Kidney tubule cell (primary cell): ENCODE measurements at regions not wholly inside any gene's neighbourhood (a gene's known extent, or its start where the extent isn't known, plus 50 kb on each side); places are given as distances from the start of the nearest gene placed in this dataset.
A peak's percentile ranks its signal among the peaks of the same experiment; 100 is the strongest.
"Not testable (repeated sequence)": the region's sequence is repeated elsewhere in the genome, so short reads cannot be mapped to it uniquely, and the experiment has no call there.

Source experiments
- DNase-seq: peaks from one replicate; pipeline ENCODE4 v3.0.0-alpha.2; 2018; ENCODE audit warnings: low spot score

DNA sequence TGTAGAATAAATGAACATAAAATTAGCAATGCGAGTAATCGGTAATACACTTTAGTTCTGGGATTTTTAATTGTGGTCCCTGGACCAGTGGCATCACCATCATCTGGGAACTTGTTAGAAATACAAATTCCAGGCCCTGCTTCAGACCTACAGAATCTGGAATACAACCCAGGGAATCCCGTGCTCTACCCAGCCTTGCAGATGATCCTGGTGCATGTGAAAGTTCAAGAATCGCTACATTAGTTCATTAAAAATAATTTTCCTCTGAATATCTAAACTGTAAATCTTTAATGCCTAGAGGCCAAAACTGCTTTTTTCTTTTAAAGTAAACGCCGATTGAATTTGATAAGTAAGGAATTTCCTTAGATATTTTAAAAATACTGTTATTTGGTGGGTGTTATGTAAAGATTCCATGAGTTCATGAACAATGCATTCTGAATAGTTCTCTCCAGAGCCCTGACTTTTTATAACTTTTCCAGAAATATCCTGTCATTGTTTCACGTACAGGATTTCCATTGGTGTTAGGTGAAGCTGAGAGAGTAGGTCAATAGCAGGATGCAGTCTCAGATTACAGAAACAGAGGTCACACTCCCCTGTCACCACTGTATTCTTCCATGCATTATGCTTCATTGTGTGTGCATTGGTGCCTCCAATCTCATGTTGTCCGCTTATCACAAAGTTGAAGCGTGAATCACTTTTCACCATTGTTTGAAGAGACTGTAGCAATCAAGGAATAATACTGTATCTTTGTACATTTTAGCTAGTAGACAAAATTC is 596.5 kb upstream of the KLF12 start:
- no peak for DNase-seq

GRCh38 chr13:74726206-74726605 is 592.0 kb upstream of the KLF12 start:
- no peak for DNase-seq

- DNase-seq, result not testable (repeated sequence)
These were observed 584.1 kb upstream of the KLF12 start for GRCh38 chr13:74718232-74718842.

DNA sequence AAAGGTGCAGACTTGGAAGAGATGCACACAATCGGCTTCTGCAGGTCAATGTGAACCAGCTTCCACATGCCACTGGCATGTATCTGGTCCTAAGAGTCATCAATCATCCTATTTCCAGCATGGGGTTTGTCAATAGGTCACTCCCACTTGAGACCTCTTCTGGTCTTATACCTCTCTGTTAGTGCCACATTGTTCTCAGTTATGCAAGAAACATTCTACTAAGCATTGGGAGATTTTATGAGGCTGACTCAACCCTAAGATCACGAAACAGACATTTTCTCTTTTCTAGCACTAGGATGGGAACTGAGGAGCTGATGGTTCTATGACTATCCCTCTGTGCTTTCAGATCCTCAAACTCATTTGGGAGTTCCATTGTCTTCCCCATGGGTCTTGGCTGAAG is 581.5 kb upstream of the KLF12 start:
- DNase-seq, result no peak

GRCh38 chr13:74710006-74710405 is 575.8 kb upstream of the KLF12 start:
- DNase-seq, result no peak

DNA sequence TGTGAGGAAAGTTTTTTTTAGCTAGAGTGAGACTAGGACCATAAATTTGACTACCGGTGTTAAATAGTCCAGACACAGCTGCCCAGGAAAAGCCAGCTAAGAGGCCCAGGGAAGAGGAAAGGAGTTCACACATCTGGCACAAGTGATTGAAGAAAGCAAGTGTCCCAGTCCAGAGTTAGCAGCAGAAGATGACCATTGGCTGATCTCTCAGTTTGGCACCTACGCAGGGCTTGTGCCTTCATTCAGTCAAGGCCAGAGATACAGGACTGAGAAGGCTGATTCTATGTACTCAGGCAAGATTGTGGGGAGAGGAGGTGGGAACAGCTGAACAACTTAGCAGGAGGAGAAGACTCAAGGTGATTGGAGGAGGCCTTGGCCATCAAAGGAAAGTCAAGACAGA is 575.0 kb upstream of the KLF12 start:
- no peak for DNase-seq

GRCh38 chr13:74708629-74709028 is 574.4 kb upstream of the KLF12 start:
- no peak for DNase-seq

DNA sequence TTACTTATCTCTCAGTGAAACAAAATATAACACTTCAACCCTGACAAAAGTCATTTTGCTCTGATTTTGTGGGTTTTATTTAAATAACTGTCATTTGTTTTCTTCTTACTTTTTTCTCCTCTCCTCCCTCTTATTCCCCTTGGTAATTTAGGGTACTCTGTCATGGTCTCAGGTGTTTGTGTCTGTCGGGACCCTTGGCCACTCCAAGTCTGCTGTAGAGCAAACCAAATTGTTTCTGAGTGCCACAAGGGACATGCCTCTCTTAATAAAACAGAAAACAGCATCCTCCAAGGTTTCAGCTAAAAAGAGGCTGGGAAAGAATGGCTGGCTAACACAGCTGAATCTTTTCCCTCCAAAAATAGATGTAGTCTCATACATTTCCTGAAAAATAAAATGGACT is 573.1 kb upstream of the KLF12 start:
- no peak for DNase-seq

- no peak for DNase-seq
These were observed 572.6 kb upstream of the KLF12 start for GRCh38 chr13:74706801-74707200.

DNA sequence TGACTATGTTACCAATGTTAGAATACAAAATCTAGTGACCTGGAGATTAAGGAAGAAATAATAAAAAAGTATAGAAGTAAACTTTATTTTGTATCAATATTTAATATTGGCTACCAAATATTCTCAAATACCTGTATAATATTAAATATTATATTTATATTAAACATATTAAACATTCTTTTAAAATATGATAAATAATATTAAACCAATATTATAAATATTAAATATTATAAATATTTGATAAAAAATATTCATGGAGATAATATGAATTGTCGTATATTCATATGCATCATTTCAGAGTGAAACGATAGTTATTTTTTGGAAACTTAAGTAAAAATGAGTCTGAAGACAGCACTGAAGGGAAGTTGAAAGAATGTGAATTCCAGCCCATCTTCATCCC is 571.2 kb upstream of the KLF12 start:
- no peak for DNase-seq

- no peak for DNase-seq
These were observed 569.7 kb upstream of the KLF12 start for GRCh38 chr13:74703855-74704387.

GRCh38 chr13:74696148-74696922 is 562.1 kb upstream of the KLF12 start:
- no peak for DNase-seq

DNA sequence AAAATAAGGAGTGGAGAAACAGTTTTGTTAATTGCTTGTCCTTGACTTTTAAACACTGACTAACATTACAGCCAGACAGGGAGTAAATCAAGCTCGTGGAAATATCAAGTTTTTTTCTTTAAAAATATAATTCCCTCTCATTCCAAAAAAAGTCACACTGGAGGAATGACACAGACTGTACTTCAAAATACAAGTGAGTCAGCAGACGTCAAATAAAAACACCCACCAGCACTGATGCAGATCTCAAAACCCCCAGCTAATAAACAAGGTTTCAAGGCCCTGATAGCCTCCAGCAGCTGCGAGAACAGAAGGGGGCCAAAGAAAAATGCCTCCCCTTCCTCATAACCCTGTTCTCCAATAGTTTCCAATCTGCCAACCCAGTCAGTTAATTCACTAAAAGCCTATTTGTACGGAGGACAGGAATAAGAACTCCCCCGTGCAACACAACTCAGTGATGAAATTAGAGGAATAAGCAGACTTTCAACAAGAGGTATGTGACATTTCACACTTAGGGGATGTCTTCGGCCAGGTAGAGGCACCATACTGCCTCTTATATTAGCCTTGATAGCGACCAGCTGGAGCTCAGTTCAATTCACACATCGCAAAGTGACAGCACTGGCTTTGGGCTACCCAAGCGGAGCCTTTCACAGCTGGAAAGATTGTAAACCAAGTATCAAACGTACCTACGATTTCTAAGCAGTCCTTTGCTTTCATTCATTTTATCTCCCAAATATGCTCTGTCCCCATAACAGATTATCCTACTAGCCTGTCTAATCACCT is 561.0 kb upstream of the KLF12 start:
- DNase-seq, result no peak

- DNase-seq, result no peak
These were observed 553.4 kb upstream of the KLF12 start for GRCh38 chr13:74687442-74688182.

DNA sequence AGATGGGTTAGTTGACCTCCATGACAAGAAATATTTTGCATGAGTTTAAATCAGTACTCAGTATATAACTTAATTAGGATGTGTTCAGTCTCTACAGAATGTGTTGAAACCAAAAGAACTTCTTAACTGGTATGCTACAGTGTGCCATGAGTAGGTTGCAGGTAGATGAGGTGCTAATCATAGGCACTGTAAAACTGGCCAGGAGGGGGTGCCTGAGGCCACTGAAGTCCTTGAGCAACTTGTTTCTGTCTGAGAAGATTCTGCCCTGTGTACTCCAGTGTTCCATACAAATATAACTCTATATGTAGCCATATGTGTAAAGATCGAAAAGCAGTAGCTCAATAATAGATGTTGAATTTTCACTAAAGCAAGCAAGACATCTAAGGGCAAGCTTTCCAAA is 549.2 kb upstream of the KLF12 start:
- peak; percentile 7 for DNase-seq

DNA sequence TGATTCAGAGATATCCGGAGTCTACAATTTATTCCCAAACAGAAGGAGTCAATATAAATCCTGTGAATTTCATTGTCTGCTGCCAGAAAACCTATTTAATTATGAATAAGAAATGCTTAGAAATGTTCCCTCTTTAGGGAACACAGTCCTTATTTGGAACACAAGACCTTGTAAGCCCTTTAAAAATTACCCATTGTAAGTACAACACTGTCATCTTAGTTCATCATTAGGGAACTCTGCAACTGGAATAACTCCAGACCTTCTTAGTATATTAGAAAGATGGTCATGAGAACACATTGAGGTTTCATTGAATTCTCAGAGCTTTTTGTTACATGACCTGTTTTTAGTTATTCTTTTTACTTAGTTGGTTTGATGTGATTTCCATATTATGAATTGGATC is 548.5 kb upstream of the KLF12 start:
- no peak for DNase-seq

DNA sequence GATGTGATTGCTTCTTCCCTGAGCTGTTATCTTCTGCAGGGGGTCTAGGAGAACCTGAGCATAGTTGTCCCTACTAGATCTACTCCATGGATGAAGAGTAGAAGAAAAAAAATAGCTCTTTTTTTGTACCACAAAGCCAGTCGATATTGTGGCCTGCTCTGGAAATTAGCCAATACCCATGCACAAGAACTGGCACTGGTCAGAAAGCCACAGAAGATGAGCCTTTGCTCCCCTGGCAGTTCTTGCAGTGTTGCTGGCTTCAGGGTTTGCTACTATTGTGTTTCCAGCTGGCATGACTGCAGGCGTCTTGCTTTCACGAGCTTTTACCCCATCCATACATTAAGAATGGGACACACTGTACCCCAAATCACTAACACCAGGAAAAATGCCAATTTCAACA is 547.7 kb upstream of the KLF12 start:
- DNase-seq, result no peak

DNA sequence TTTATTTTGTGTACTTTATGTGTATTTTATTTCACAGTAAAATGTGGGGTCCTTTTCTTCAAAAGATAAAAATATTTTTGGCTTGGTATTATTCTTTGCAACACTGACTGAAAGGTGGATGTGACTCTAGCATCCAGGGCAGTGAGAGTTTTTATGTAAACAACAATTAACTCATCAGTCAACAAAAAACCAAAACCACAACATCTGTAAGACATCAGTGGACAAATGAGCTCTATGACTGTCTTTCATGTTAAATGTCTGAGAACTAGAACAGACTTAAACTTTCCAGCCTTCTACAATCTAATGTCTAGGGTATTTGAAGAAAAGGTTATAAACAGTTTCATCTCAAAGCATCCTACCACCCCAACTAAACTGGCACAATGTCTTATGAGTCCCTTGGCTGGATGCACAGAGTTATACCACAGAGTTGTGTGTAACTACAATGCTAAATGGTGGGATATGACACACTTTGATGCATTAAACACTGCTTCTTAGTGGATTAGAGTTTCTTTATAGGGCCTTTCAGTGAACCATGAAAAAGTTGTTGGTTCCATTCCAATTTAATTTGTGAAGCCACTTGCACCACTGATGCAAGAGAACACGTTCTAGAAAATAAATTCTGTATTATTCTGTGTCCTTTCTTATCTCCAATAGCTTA is 544.2 kb upstream of the KLF12 start:
- DNase-seq, result no peak

- DNase-seq, result no peak
These were observed 541.8 kb upstream of the KLF12 start for GRCh38 chr13:74675972-74676371.

GRCh38 chr13:74675182-74675581 is 541.0 kb upstream of the KLF12 start:
- peak; percentile 77 for DNase-seq

DNA sequence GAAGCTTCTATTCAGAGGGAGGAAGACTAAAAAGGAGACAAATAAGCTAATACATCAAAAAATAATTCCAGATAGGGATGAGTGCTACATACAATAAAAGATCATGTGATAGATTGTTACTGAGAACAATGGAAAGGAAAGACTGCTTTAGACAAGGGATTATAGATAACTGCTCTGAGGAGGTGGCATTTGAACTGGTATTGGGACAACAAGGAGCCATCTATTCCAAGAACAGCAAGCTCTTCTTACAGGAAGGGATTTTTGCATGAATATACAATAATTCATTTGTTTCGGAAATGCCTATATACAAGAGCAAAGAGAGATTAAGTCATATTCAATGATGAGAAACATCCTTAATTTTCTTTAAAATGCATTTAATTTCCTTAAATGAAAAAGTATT is 540.5 kb upstream of the KLF12 start:
- DNase-seq, result no peak
